Activated naive CD8-positive, alpha-beta T cell treated with anti-CD3 and anti-CD28 coated beads, Interleukin-2, amount 10 ng/mL, durations not matched to agents 7 days and 5 days (primary cell): ENCODE measurements at regions not wholly inside any gene's neighbourhood (a gene's known extent, or its start where the extent isn't known, plus 50 kb on each side); places are given as distances from the start of the nearest gene placed in this dataset.
"Not testable (repeated sequence)": the region's sequence is repeated elsewhere in the genome, so short reads cannot be mapped to it uniquely, and the experiment has no call there.

ENCODE experiments used
- ATAC-seq: fragments of 150-1000 bp; cut with Tn5 transposase; one replicate; pipeline ENCODE4 v1.10.0; 2021; ENCODE audit warnings: low read depth, moderate library complexity
- POLR2A ChIA-PET: fragments of 350-600 bp; sonication (Branson Sonifier 250); formaldehyde crosslinking; loops from one replicate; lab custom pipeline; 2021; ENCODE audit warnings: antibody characterized with exemption; lab: Charles Lee
- DNase-seq: peaks from one replicate; pipeline ENCODE4 v3.0.0; 2021
- H3K27ac Mint-ChIP-seq: one replicate; pipeline ENCODE4 v1.8.0; 2022; ENCODE audit warnings: mild to moderate bottlenecking, mixed read lengths
- H3K27me3 Mint-ChIP-seq: one replicate; pipeline ENCODE4 v1.8.0; 2022; ENCODE audit warnings: mild to moderate bottlenecking, moderate library complexity, mixed read lengths
- H3K36me3 Mint-ChIP-seq: one replicate; pipeline ENCODE4 v1.8.0; 2021; ENCODE audit warnings: mild to moderate bottlenecking, mixed read lengths
- H3K4me1 Mint-ChIP-seq: one replicate; pipeline ENCODE4 v1.8.0; 2021; ENCODE audit warnings: mixed read lengths
- H3K4me3 Mint-ChIP-seq: one replicate; pipeline ENCODE4 v1.8.0; 2022; ENCODE audit warnings: mild to moderate bottlenecking, moderate library complexity, mixed read lengths
- H3K9me3 Mint-ChIP-seq: one replicate; pipeline ENCODE4 v1.8.0; 2021; ENCODE audit warnings: mixed read lengths

DNA sequence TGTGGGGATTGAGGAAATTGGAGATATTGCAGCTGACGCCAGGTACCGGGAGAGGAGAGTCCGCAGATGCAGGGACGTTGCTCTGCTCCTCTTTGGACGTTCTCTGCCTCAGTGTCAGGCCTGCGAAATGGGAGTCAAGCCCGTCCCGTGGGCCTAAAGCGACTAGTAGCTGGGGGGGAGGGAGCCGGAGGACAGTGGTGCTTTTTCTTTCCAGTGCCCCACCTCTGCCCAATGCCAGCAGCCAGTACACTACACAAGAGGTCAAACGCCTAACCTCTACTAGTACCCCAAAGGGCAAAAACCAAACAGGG lies 413.6 kb upstream of the ESRRG start:
- POLR2A ChIA-PET, result no interaction called here
- DNase-seq (no peak), ATAC-seq (no peak)
- Mint-ChIP-seq H3K4me3 (no peak overlapping the region), H3K4me1 (peaks cover 14% of the 10 kb centered on the region), H3K36me3 (peaks cover 10% of the 10 kb centered on the region), H3K27me3 (peaks cover 84% of the 10 kb centered on the region), H3K27ac (no peak overlapping the region), H3K9me3 (peaks cover 8% of the 10 kb centered on the region)

GRCh38 chr1:217135987-217136894 lies 413.0 kb upstream of the ESRRG start:
- H3K9me3 Mint-ChIP-seq, result peaks cover 8% of the 10 kb centered on the region
- peaks cover 14% of the 10 kb centered on the region for H3K4me1 Mint-ChIP-seq
- ATAC-seq (no peak), DNase-seq (no peak)
- H3K27ac Mint-ChIP-seq, result no peak overlapping the region
- peaks cover 83% of the 10 kb centered on the region for H3K27me3 Mint-ChIP-seq
- no peak overlapping the region for H3K4me3 Mint-ChIP-seq
- H3K36me3 Mint-ChIP-seq, result peaks cover 10% of the 10 kb centered on the region
- POLR2A ChIA-PET, result no interaction called here

GRCh38 chr1:217135569-217135915 lies 412.3 kb upstream of the ESRRG start:
- ATAC-seq (no peak), DNase-seq (peak; percentile 39)
- H3K4me1 Mint-ChIP-seq, result peaks cover 14% of the 10 kb centered on the region
- H3K9me3 Mint-ChIP-seq, result peaks cover 8% of the 10 kb centered on the region
- no peak overlapping the region for H3K27ac Mint-ChIP-seq
- peaks cover 10% of the 10 kb centered on the region for H3K36me3 Mint-ChIP-seq
- H3K27me3 Mint-ChIP-seq, result peaks cover 80% of the 10 kb centered on the region
- peak overlapping the region; percentile 51 for H3K4me3 Mint-ChIP-seq
- POLR2A ChIA-PET, result no interaction called here

GRCh38 chr1:217134857-217135568 lies 411.8 kb upstream of the ESRRG start:
- H3K9me3 Mint-ChIP-seq, result peaks cover 8% of the 10 kb centered on the region
- H3K4me3 Mint-ChIP-seq, result peak overlapping the region; percentile 39
- peaks cover 14% of the 10 kb centered on the region for H3K4me1 Mint-ChIP-seq
- H3K27ac Mint-ChIP-seq, result no peak overlapping the region
- DNase-seq (no peak), ATAC-seq (no peak)
- POLR2A ChIA-PET, result no interaction called here
- peaks cover 10% of the 10 kb centered on the region for H3K36me3 Mint-ChIP-seq
- H3K27me3 Mint-ChIP-seq, result peaks cover 75% of the 10 kb centered on the region

- Mint-ChIP-seq H3K36me3 (peaks cover 10% of the 10 kb centered on the region), H3K4me3 (no peak overlapping the region), H3K27me3 (peaks cover 70% of the 10 kb centered on the region), H3K4me1 (peaks cover 14% of the 10 kb centered on the region), H3K9me3 (peaks cover 8% of the 10 kb centered on the region), H3K27ac (no peak overlapping the region)
- POLR2A ChIA-PET, result no interaction called here
- no peak for ATAC-seq
- no peak for DNase-seq
Measured at GRCh38 chr1:217133958-217134856, 411.0 kb upstream of the ESRRG start.

DNA sequence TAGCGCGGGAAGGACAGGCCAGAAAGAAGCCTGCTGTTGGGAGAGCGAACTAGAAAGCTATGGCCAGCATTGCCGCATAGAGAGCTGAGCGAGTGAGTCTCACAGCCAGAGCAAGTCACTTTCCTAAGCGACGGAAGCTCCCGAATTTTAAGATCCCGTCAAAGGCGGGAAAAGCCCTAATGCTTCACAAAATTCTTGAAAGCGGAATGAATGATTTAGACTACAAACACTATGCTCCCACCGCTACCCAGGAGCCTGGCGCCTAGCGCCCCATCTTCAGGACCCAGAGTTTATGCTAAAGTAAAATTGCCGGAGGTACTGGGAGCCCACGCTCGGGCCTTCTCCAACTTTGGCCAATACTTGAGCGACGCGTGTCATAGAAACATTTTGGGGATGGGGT lies 409.9 kb upstream of the ESRRG start:
- Mint-ChIP-seq H3K27me3 (peaks cover 59% of the 10 kb centered on the region), H3K4me1 (peaks cover 10% of the 10 kb centered on the region), H3K9me3 (peaks cover 1% of the 10 kb centered on the region), H3K36me3 (peaks cover 7% of the 10 kb centered on the region), H3K4me3 (no peak overlapping the region), H3K27ac (no peak overlapping the region)
- no peak for ATAC-seq
- DNase-seq, result no peak
- POLR2A ChIA-PET, result no interaction called here

GRCh38 chr1:217123340-217123739 lies 400.1 kb upstream of the ESRRG start:
- H3K27me3 Mint-ChIP-seq, H3K4me1 Mint-ChIP-seq, H3K36me3 Mint-ChIP-seq, ATAC-seq, DNase-seq, H3K4me3 Mint-ChIP-seq, POLR2A ChIA-PET, H3K27ac Mint-ChIP-seq, H3K9me3 Mint-ChIP-seq: not testable (repeated sequence)

GRCh38 chr1:217117973-217118465 lies 394.8 kb upstream of the ESRRG start:
- POLR2A ChIA-PET, result no interaction called here
- no peak overlapping the region for H3K27ac Mint-ChIP-seq
- DNase-seq, result no peak
- no peaks in the 10 kb centered on the region for H3K9me3 Mint-ChIP-seq
- no peak overlapping the region for H3K4me3 Mint-ChIP-seq
- no peak for ATAC-seq
- H3K36me3 Mint-ChIP-seq, result no peaks in the 10 kb centered on the region
- no peaks in the 10 kb centered on the region for H3K27me3 Mint-ChIP-seq
- H3K4me1 Mint-ChIP-seq, result no peaks in the 10 kb centered on the region

GRCh38 chr1:217115404-217116380 lies 392.5 kb upstream of the ESRRG start:
- Mint-ChIP-seq H3K27me3 (no peaks in the 10 kb centered on the region), H3K27ac (no peak overlapping the region), H3K4me1 (no peaks in the 10 kb centered on the region), H3K36me3 (no peaks in the 10 kb centered on the region), H3K9me3 (no peaks in the 10 kb centered on the region), H3K4me3 (no peak overlapping the region)
- no peak for DNase-seq
- POLR2A ChIA-PET, result no interaction called here
- ATAC-seq, result no peak

DNA sequence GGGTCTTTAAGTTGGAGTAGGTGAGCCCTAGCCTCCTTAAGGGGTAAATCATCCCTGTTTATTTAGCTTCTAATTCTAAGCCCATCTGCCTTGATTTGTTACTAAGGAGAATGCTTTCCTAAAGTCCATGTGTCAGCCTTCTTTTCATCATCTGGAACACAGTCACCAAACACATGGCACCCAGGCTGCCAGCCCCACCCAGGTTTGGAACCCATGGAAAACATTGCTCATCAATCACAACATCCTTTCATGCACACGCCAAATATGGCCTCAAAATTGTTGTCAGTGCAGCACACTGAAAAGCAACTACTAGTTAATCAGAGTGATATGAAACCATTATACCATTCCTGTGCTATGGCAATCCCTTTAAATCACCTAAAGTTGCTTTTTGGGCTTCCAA lies 386.7 kb upstream of the ESRRG start:
- ATAC-seq, result no peak
- no peak overlapping the region for H3K4me3 Mint-ChIP-seq
- H3K4me1 Mint-ChIP-seq, result no peaks in the 10 kb centered on the region
- H3K27me3 Mint-ChIP-seq, result peaks cover 2% of the 10 kb centered on the region
- POLR2A ChIA-PET, result no interaction called here
- no peak overlapping the region for H3K27ac Mint-ChIP-seq
- H3K9me3 Mint-ChIP-seq, result no peaks in the 10 kb centered on the region
- no peak for DNase-seq
- H3K36me3 Mint-ChIP-seq, result no peaks in the 10 kb centered on the region

GRCh38 chr1:217106231-217106901 lies 383.1 kb upstream of the ESRRG start:
- Mint-ChIP-seq H3K36me3 (no peaks in the 10 kb centered on the region), H3K27ac (no peak overlapping the region), H3K27me3 (peaks cover 2% of the 10 kb centered on the region), H3K4me1 (no peaks in the 10 kb centered on the region), H3K4me3 (no peak overlapping the region), H3K9me3 (no peaks in the 10 kb centered on the region)
- DNase-seq (no peak), ATAC-seq (no peak)
- POLR2A ChIA-PET, result no interaction called here

- no peaks in the 10 kb centered on the region for H3K9me3 Mint-ChIP-seq
- no peak for ATAC-seq
- no peaks in the 10 kb centered on the region for H3K36me3 Mint-ChIP-seq
- H3K27me3 Mint-ChIP-seq, result peaks cover 2% of the 10 kb centered on the region
- no peaks in the 10 kb centered on the region for H3K4me1 Mint-ChIP-seq
- DNase-seq, result no peak
- POLR2A ChIA-PET, result no interaction called here
- no peak overlapping the region for H3K4me3 Mint-ChIP-seq
- H3K27ac Mint-ChIP-seq, result no peak overlapping the region
Measured at GRCh38 chr1:217105437-217105836, 382.2 kb upstream of the ESRRG start.
